Pancreas (tissue), 10 donors: ENCODE measurements at regions not wholly inside any gene's neighbourhood (a gene's known extent, or its start where the extent isn't known, plus 50 kb on each side); places are given as distances from the start of the nearest gene placed in this dataset.

ENCODE experiments used
- ATAC-seq, 4 donors: fragments of 200-7000 bp; cut with Tn5 transposase; one replicate each; pipeline versions ENCODE4 v1.8.0 to v1.9.1; 2020; ENCODE audit warnings: mild to moderate bottlenecking in 4 of 4, moderate library complexity in 4 of 4
- DNase-seq, 6 donors: peaks; one replicate each; pipeline ENCODE4 v3.0.0-alpha.2; 2020
- FAIRE-seq: peaks from 2 replicates; lab custom pipeline; 2012; peaks lifted over from hg19 to GRCh38; lab: Jason Lieb, UNC
- H3K27ac ChIP-seq, 4 donors: fragments of 200-600 bp; sonication (generic); 1 replicate in 3 of 4; 2 replicates in 1 of 4; pipeline versions ENCODE4 v1.5.0 to v1.8.0; 2020
- H3K27me3 ChIP-seq, 4 donors: fragments of 200-600 bp; one replicate each; pipeline ENCODE4 v1.8.0; 2021
- H3K36me3 ChIP-seq, 3 donors: fragments of 200-600 bp; sonication (generic) in 1 of 3; one replicate each; pipeline versions ENCODE4 v1.5.0 to v1.8.0; 2020 to 2021
- H3K4me1 ChIP-seq, 3 donors: fragments of 200-600 bp; one replicate each; pipeline ENCODE4 v1.8.0; 2021
- H3K4me3 ChIP-seq, 4 donors: fragments of 200-600 bp; sonication (generic) in 2 of 4; one replicate each; pipeline versions ENCODE4 v1.5.0 to v1.8.0; 2020 to 2021
- H3K9me3 ChIP-seq, 4 donors: fragments of 200-600 bp; one replicate each; pipeline ENCODE4 v1.8.0; 2021
- WGBS, 2 donors: extraction: QIAGEN DNeasy Blood & Tissue Kit; methylation state at CpG; one replicate each; pipeline ENCODE4 v1.1.7; 2013; 5-methylcytosine and 5-hydroxymethylcytosine counted together
- intact Hi-C, 3 donors: fragments of 100-400 bp; cut with DNase I; formaldehyde crosslinking; loops; one replicate each; pipeline versions ENCODE4 v1.11.1 to v1.14.2; 2022
- TF ChIP-seq, protein P1 (sequence below), 4 donors: fragments of 200-600 bp; sonication (generic) in 3 of 4; IDR thresholded peaks; one replicate each; pipeline versions ENCODE4 v1.5.0 to v1.8.0; 2021; ENCODE audit warnings: antibody characterized with exemption in 4 of 4
- donor health status: healthy with polysubstance abuse.
- donor health status: DM: no; HTN: no; CAD: no; lungs with moderate emphysema.
- donor health status: DM: no; HTN: no; CAD: no.
- donor health status: control.
- donor health status: control.
- donor health status: Bipolar disorder and iron deficiency.
- donor health status: DM: yes; HTN: yes; CAD: no.
- donor health status: DM: no; HTN: no; CAD: no.
- donor health status: DM: no; HTN: no; CAD: no.
- donor health status: DM: yes; HTN: yes; CAD: no.

- Histone ChIP-seq H3K27me3 (no peaks in the 10 kb centered on the region), H3K9me3 (no peaks in the 10 kb centered on the region), H3K36me3 (no peaks in the 10 kb centered on the region), H3K4me1 (no peaks in the 10 kb centered on the region), H3K4me3 (peak overlapping the region in 1 of 4 donors; percentile 5), H3K27ac (peak overlapping the region in 3 of 4 donors; percentile 38 to 63 (median 57))
- intact Hi-C loops = no loop called here
- DNase-seq = peak in 5 of 6 donors; percentile 22 to 70 (median 49)
- peak; percentile 84 to 92 (median 88) for ATAC-seq
- FAIRE-seq = no peak
- 43 to 52% methylated on average over 47 to 49 of the region's 49 CpGs for WGBS, 2 donors
- TF ChIP-seq, protein P1, sequence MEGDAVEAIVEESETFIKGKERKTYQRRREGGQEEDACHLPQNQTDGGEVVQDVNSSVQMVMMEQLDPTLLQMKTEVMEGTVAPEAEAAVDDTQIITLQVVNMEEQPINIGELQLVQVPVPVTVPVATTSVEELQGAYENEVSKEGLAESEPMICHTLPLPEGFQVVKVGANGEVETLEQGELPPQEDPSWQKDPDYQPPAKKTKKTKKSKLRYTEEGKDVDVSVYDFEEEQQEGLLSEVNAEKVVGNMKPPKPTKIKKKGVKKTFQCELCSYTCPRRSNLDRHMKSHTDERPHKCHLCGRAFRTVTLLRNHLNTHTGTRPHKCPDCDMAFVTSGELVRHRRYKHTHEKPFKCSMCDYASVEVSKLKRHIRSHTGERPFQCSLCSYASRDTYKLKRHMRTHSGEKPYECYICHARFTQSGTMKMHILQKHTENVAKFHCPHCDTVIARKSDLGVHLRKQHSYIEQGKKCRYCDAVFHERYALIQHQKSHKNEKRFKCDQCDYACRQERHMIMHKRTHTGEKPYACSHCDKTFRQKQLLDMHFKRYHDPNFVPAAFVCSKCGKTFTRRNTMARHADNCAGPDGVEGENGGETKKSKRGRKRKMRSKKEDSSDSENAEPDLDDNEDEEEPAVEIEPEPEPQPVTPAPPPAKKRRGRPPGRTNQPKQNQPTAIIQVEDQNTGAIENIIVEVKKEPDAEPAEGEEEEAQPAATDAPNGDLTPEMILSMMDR (IDR thresholded peaks at IDR 0.05) = no peak
Observed at GRCh38 chrX:68894513-68895340, 65.9 kb downstream of the EFNB1 start.

- H3K4me3 ChIP-seq = no peak overlapping the region
- H3K36me3 ChIP-seq = no peaks in the 10 kb centered on the region
- H3K27ac ChIP-seq = peak overlapping the region in 3 of 4 donors; percentile 38 to 63 (median 57)
- FAIRE-seq = no peak
- intact Hi-C loops = no loop called here
- no peak for DNase-seq
- peak; percentile 18 to 38 (median 28) for ATAC-seq
- no peaks in the 10 kb centered on the region for H3K27me3 ChIP-seq
- H3K4me1 ChIP-seq = no peaks in the 10 kb centered on the region
- WGBS, 2 donors = 75 to 86% methylated on average over 8 of the region's 8 CpGs
- no peaks in the 10 kb centered on the region for H3K9me3 ChIP-seq
- TF ChIP-seq, protein P1 (IDR thresholded peaks at IDR 0.05) = no peak
Observed at GRCh38 chrX:68894142-68894512, 65.3 kb downstream of the EFNB1 start.

DNA sequence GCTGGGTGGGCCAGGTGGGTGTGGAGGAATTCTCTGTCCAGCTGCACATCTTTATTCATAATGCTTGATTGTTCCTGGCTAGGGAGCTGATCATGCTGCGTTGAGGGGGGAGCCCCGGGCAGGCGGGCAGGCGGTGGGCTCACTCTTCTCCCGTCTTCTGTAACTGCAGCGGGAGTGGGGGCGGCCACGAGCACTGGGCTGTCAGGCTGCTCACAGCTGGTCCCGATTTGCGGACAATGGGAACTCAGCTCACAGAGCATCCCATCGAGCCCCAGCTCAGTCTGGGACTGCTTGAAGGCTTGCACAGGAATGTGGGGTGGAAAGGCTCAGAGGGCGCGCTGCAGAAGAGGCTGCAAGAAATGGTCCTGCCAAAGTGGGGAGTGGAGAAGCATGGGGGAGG is 63.8 kb downstream of the EFNB1 start:
- no peaks in the 10 kb centered on the region for H3K36me3 ChIP-seq
- WGBS, 2 donors = 90 to 93% methylated on average over 13 of the region's 13 CpGs
- ATAC-seq = no peak
- H3K27ac ChIP-seq = no peak overlapping the region
- no peak overlapping the region for H3K4me3 ChIP-seq
- FAIRE-seq = no peak
- no peak for DNase-seq
- H3K4me1 ChIP-seq = no peaks in the 10 kb centered on the region
- intact Hi-C loops = no loop called here
- TF ChIP-seq, protein P1 (IDR thresholded peaks at IDR 0.05) = no peak
- no peaks in the 10 kb centered on the region for H3K9me3 ChIP-seq
- H3K27me3 ChIP-seq = no peaks in the 10 kb centered on the region

- ATAC-seq (no peak), FAIRE-seq (no peak), DNase-seq (no peak)
- Histone ChIP-seq H3K27ac (no peak overlapping the region), H3K27me3 (peaks cover 0 to under 1% (median 0%) of the 10 kb centered on the region in 4 donors), H3K36me3 (no peaks in the 10 kb centered on the region), H3K9me3 (no peaks in the 10 kb centered on the region), H3K4me1 (no peaks in the 10 kb centered on the region), H3K4me3 (no peak overlapping the region)
- 64 to 84% methylated on average over 2 of the region's 2 CpGs for WGBS, 2 donors
- intact Hi-C loops = no loop called here
- TF ChIP-seq, protein P1 (IDR thresholded peaks at IDR 0.05) = no peak
Observed at GRCh38 chrX:68892134-68892533, 63.3 kb downstream of the EFNB1 start.
